Right lobe of liver (tissue), 6 donors: ENCODE measurements at regions not wholly inside any gene's neighbourhood (a gene's known extent, or its start where the extent isn't known, plus 50 kb on each side); places are given as distances from the start of the nearest gene placed in this dataset.

Experiments used
- ATAC-seq, 4 donors: fragments of 200-7000 bp; cut with Tn5 transposase; one replicate each; pipeline ENCODE4 v1.9.1; 2020; ENCODE audit warnings: mild to moderate bottlenecking in 4 of 4, moderate library complexity in 4 of 4
- DNase-seq, 3 donors: peaks; one replicate each; pipeline ENCODE4 v3.0.0-alpha.2; 2020
- H3K27ac ChIP-seq, 3 donors: fragments of 200-600 bp; one replicate each; pipeline ENCODE4 v1.8.0; 2022
- H3K27me3 ChIP-seq, 2 donors: fragments of 200-600 bp; one replicate each; pipeline ENCODE4 v1.8.0; 2022
- H3K36me3 ChIP-seq, 4 donors: fragments of 200-600 bp; sonication (generic) in 1 of 4; one replicate each; pipeline versions ENCODE4 v1.5.1 to v1.8.0; 2017 to 2022; ENCODE audit warnings: control low read depth in 1 of 4
- H3K4me1 ChIP-seq, 4 donors: fragments of 200-600 bp; sonication (generic) in 1 of 4; one replicate each; pipeline versions ENCODE4 v1.5.1 to v1.8.0; 2017 to 2022; ENCODE audit warnings: control low read depth in 1 of 4
- H3K4me3 ChIP-seq, 3 donors: fragments of 200-600 bp; one replicate each; pipeline ENCODE4 v1.8.0; 2022
- H3K9me3 ChIP-seq, 4 donors: fragments of 200-600 bp; sonication (generic) in 1 of 4; one replicate each; pipeline versions ENCODE4 v1.5.1 to v1.8.0; 2017 to 2022; ENCODE audit warnings: control low read depth in 1 of 4
- POLR2A ChIP-seq: fragments of 450-650 bp; IDR thresholded peaks from one replicate; pipeline ENCODE4 v1.6.1; 2017; ENCODE audit warnings: antibody characterized with exemption, mild to moderate bottlenecking
- WGBS: methylation state at CpG from one replicate; pipeline ENCODE4 v1.1.6; 2018; ENCODE audit warnings: low coverage, low lambda C conversion rate; ENCODE audit not compliant: insufficient coverage; ENCODE audit errors: missing lambda C conversion rate; 5-methylcytosine and 5-hydroxymethylcytosine counted together
- intact Hi-C, 2 donors: fragments of 100-400 bp; cut with DNase I; formaldehyde crosslinking; loops; one replicate each; pipeline versions ENCODE4 v1.11.2 to v1.14.1; 2022
- TF ChIP-seq, protein P1 (sequence below), 4 donors: fragments of 200-600 bp in 3 of 4; fragments of 450-650 bp in 1 of 4; IDR thresholded peaks; one replicate each; pipeline versions ENCODE4 v1.5.1 to v1.8.0; 2016 to 2022; ENCODE audit warnings: antibody characterized with exemption in 4 of 4, mild to moderate bottlenecking in 2 of 4
- donor health status: DM: no; HTN: yes; CAD: no.
- donor health status: DM: no; HTN: no; CAD: no.
- donor health status: DM: no; HTN: no; CAD: no.
- donor health status: DM: no; HTN: yes; CAD: no.
- donor health status: DM: no; HTN: yes; CAD: no.

DNA sequence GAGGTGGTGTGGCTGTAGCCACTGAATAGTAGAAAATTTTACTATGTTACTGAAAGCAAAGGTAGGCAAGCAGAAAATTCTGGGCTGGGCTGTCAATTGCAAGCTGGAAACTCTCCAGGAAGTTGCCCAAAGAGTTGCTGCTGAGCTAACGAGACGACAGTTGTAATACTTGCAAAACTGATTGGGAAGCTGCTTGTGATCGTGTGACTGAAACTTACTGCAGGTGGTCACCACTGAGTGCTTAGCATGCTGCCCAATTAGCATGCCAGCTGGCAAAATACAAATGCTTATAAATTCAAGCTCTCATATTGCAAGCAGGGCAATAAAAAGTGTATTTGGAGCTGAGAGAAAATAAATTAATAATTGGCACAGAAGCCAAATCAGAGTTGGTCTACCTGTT lies 758.5 kb upstream of the EDIL3 start:
- no peak for DNase-seq
- no peaks in the 10 kb centered on the region for H3K4me1 ChIP-seq
- H3K27ac ChIP-seq = no peak overlapping the region
- H3K9me3 ChIP-seq = no peaks in the 10 kb centered on the region
- WGBS = 19% methylated on average over 3 of the region's 3 CpGs
- ATAC-seq = no peak
- intact Hi-C loops = no loop called here
- H3K27me3 ChIP-seq = no peaks in the 10 kb centered on the region
- H3K4me3 ChIP-seq = no peak overlapping the region
- TF ChIP-seq, protein P1, sequence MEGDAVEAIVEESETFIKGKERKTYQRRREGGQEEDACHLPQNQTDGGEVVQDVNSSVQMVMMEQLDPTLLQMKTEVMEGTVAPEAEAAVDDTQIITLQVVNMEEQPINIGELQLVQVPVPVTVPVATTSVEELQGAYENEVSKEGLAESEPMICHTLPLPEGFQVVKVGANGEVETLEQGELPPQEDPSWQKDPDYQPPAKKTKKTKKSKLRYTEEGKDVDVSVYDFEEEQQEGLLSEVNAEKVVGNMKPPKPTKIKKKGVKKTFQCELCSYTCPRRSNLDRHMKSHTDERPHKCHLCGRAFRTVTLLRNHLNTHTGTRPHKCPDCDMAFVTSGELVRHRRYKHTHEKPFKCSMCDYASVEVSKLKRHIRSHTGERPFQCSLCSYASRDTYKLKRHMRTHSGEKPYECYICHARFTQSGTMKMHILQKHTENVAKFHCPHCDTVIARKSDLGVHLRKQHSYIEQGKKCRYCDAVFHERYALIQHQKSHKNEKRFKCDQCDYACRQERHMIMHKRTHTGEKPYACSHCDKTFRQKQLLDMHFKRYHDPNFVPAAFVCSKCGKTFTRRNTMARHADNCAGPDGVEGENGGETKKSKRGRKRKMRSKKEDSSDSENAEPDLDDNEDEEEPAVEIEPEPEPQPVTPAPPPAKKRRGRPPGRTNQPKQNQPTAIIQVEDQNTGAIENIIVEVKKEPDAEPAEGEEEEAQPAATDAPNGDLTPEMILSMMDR (IDR thresholded peaks at IDR 0.05) = no peak
- TF ChIP-seq POLR2A = no peak
- H3K36me3 ChIP-seq = no peaks in the 10 kb centered on the region

DNA sequence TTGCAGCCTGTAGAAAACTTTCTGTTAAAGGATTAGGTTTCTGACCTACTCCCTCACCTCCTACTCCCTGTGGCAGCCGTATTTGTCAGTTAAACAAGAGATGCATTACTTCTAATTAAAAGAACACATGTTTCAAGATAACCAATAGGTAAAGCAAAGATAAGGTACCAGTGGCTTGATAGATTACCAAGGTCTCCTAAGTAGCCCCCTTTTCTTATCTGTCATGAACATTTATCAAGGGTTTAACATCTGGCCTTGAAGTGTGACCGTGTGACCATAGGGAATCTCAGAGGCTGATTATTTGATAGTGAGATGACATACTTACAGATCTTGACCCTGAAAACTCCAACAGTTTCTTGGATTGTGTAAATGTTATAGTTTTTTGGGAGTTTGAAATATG lies 764.0 kb upstream of the EDIL3 start:
- intact Hi-C loops = no loop called here
- Histone ChIP-seq H3K36me3 (no peaks in the 10 kb centered on the region), H3K27me3 (no peaks in the 10 kb centered on the region), H3K4me1 (no peaks in the 10 kb centered on the region), H3K27ac (no peak overlapping the region), H3K4me3 (no peak overlapping the region), H3K9me3 (no peaks in the 10 kb centered on the region)
- no peak for TF ChIP-seq POLR2A
- TF ChIP-seq, protein P1 (IDR thresholded peaks at IDR 0.05) = no peak
- no peak for DNase-seq
- WGBS = 57% methylated on average over 2 of the region's 2 CpGs
- no peak for ATAC-seq

DNA sequence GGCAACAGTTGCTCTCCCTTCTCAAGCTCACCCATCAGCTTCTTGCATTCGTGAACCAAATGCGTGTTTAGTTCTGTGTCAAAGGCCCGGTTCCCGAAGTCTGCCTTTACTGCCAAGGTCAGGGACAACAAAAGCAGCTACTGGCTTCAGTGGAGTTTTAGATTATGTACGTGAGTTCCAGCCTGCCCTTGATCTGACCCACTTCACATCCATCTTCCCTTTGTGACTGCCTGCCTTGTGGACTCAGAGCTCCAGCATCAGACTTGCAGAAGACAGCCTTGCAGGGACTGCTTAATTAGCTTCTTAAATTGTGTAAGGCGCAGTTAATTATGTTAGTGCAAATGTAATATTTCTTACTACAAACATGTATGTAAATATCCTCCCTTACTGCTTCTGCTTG lies 774.7 kb upstream of the EDIL3 start:
- H3K4me1 ChIP-seq = no peaks in the 10 kb centered on the region
- no peak overlapping the region for H3K27ac ChIP-seq
- no peak overlapping the region for H3K4me3 ChIP-seq
- TF ChIP-seq, protein P1 (IDR thresholded peaks at IDR 0.05) = no peak
- no peak for TF ChIP-seq POLR2A
- no peaks in the 10 kb centered on the region for H3K9me3 ChIP-seq
- ATAC-seq = no peak
- no peaks in the 10 kb centered on the region for H3K27me3 ChIP-seq
- no peak for DNase-seq
- intact Hi-C loops = no loop called here
- WGBS = 44% methylated on average over 5 of the region's 6 CpGs
- H3K36me3 ChIP-seq = no peaks in the 10 kb centered on the region

DNA sequence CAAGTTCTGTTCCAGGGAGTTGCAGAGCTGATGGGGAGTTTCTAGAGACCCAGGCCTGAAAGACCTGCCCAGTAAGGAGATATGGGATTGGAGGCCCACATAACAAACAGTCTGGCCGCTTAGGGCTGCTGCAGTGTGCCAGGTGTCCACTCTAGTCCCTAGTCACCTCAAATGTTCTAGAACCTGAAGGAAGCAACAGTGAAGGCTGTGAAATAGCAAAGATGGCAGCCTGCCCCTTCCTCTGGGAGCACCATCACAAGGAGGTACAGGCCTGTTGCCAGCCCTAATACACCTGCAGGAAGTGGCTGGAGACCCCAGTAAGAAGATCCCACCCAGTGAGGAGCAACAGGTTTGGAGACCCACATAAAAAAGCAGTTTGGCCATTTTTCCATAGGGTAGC lies 783.8 kb upstream of the EDIL3 start:
- no peak overlapping the region for H3K27ac ChIP-seq
- ATAC-seq = no peak
- DNase-seq = no peak
- H3K4me3 ChIP-seq = no peak overlapping the region
- no peaks in the 10 kb centered on the region for H3K36me3 ChIP-seq
- H3K4me1 ChIP-seq = no peaks in the 10 kb centered on the region
- no peaks in the 10 kb centered on the region for H3K9me3 ChIP-seq
- intact Hi-C loops = no loop called here
- TF ChIP-seq, protein P1 (IDR thresholded peaks at IDR 0.05) = no peak
- no peak for TF ChIP-seq POLR2A
- 67% methylated on average over 1 of the region's 1 CpG for WGBS
- no peaks in the 10 kb centered on the region for H3K27me3 ChIP-seq

DNA sequence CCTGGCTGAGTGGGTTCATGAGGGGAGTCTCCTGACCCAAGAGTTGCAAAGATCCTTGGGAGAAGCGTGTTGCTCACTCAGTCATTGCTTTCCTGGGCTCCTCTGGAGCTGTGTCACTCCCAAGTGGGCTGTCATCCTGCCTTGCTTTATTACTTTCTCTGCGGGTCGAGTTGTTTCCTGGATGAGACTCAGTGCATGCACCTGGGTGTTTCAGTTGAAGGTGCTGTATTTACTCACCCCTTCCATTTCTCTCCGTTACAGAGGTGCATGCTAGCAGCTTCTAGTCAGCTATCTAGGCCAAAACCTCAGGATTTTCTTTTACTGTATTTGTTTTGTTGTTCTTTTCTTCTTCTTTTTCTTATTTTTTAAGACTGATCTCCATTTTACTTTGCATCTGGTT lies 785.5 kb upstream of the EDIL3 start:
- H3K27ac ChIP-seq = no peak overlapping the region
- 52% methylated on average over 3 of the region's 4 CpGs for WGBS
- TF ChIP-seq, protein P1 (IDR thresholded peaks at IDR 0.05) = no peak
- TF ChIP-seq POLR2A = no peak
- no peaks in the 10 kb centered on the region for H3K4me1 ChIP-seq
- no peak for ATAC-seq
- no peak for DNase-seq
- intact Hi-C loops = no loop called here
- no peaks in the 10 kb centered on the region for H3K36me3 ChIP-seq
- H3K27me3 ChIP-seq = no peaks in the 10 kb centered on the region
- no peak overlapping the region for H3K4me3 ChIP-seq
- H3K9me3 ChIP-seq = no peaks in the 10 kb centered on the region
